Pancreas (tissue), 10 donors: ENCODE measurements at regions not wholly inside any gene's neighbourhood (a gene's known extent, or its start where the extent isn't known, plus 50 kb on each side); places are given as distances from the start of the nearest gene placed in this dataset.

Experiments used
- ATAC-seq, 4 donors: fragments of 200-7000 bp; cut with Tn5 transposase; one replicate each; pipeline versions ENCODE4 v1.8.0 to v1.9.1; 2020; ENCODE audit warnings: mild to moderate bottlenecking in 4 of 4, moderate library complexity in 4 of 4
- DNase-seq, 6 donors: peaks; one replicate each; pipeline ENCODE4 v3.0.0-alpha.2; 2020
- FAIRE-seq: peaks from 2 replicates; lab custom pipeline; 2012; peaks lifted over from hg19 to GRCh38; lab: Jason Lieb, UNC
- H3K27ac ChIP-seq, 4 donors: fragments of 200-600 bp; sonication (generic); 1 replicate in 3 of 4; 2 replicates in 1 of 4; pipeline versions ENCODE4 v1.5.0 to v1.8.0; 2020
- H3K27me3 ChIP-seq, 4 donors: fragments of 200-600 bp; one replicate each; pipeline ENCODE4 v1.8.0; 2021
- H3K36me3 ChIP-seq, 3 donors: fragments of 200-600 bp; sonication (generic) in 1 of 3; one replicate each; pipeline versions ENCODE4 v1.5.0 to v1.8.0; 2020 to 2021
- H3K4me1 ChIP-seq, 3 donors: fragments of 200-600 bp; one replicate each; pipeline ENCODE4 v1.8.0; 2021
- H3K4me3 ChIP-seq, 4 donors: fragments of 200-600 bp; sonication (generic) in 2 of 4; one replicate each; pipeline versions ENCODE4 v1.5.0 to v1.8.0; 2020 to 2021
- H3K9me3 ChIP-seq, 4 donors: fragments of 200-600 bp; one replicate each; pipeline ENCODE4 v1.8.0; 2021
- WGBS, 2 donors: extraction: QIAGEN DNeasy Blood & Tissue Kit; methylation state at CpG; one replicate each; pipeline ENCODE4 v1.1.7; 2013; 5-methylcytosine and 5-hydroxymethylcytosine counted together
- intact Hi-C, 3 donors: fragments of 100-400 bp; cut with DNase I; formaldehyde crosslinking; loops; one replicate each; pipeline versions ENCODE4 v1.11.1 to v1.14.2; 2022
- TF ChIP-seq, protein P1 (sequence below), 4 donors: fragments of 200-600 bp; sonication (generic) in 3 of 4; IDR thresholded peaks; one replicate each; pipeline versions ENCODE4 v1.5.0 to v1.8.0; 2021; ENCODE audit warnings: antibody characterized with exemption in 4 of 4
- donor health status: healthy with polysubstance abuse.
- donor health status: DM: no; HTN: no; CAD: no; lungs with moderate emphysema.
- donor health status: DM: no; HTN: no; CAD: no.
- donor health status: control.
- donor health status: control.
- donor health status: Bipolar disorder and iron deficiency.
- donor health status: DM: yes; HTN: yes; CAD: no.
- donor health status: DM: no; HTN: no; CAD: no.
- donor health status: DM: no; HTN: no; CAD: no.
- donor health status: DM: yes; HTN: yes; CAD: no.

DNA sequence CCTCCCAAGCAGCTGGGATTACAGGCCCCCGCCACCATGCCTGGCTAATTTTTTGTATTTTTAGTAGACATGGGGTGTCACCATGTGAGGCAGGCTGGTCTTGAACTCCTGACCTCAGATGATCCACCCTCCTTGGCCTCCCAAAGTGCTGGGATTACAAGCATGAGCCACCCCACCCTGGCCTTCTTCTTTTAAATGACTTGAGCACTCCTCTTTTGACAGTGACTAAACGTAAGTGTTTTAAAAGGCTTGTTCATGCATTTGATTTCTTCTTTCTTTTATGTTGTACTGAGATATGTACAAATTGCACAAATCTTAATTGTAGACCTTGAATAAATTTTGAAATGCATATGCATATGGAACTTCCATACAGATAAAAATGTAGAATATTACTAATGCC lies 337.9 kb downstream of the CETN3 start:
- H3K9me3 ChIP-seq: no peaks in the 10 kb centered on the region
- intact Hi-C loops: no loop called here
- no peaks in the 10 kb centered on the region for H3K27me3 ChIP-seq
- FAIRE-seq (no peak), DNase-seq (no peak), ATAC-seq (no peak)
- H3K4me3 ChIP-seq: no peak overlapping the region
- TF ChIP-seq, protein P1, sequence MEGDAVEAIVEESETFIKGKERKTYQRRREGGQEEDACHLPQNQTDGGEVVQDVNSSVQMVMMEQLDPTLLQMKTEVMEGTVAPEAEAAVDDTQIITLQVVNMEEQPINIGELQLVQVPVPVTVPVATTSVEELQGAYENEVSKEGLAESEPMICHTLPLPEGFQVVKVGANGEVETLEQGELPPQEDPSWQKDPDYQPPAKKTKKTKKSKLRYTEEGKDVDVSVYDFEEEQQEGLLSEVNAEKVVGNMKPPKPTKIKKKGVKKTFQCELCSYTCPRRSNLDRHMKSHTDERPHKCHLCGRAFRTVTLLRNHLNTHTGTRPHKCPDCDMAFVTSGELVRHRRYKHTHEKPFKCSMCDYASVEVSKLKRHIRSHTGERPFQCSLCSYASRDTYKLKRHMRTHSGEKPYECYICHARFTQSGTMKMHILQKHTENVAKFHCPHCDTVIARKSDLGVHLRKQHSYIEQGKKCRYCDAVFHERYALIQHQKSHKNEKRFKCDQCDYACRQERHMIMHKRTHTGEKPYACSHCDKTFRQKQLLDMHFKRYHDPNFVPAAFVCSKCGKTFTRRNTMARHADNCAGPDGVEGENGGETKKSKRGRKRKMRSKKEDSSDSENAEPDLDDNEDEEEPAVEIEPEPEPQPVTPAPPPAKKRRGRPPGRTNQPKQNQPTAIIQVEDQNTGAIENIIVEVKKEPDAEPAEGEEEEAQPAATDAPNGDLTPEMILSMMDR (IDR thresholded peaks at IDR 0.05): no peak
- WGBS, 2 donors: 88 to 97% methylated on average over 2 of the region's 2 CpGs
- H3K27ac ChIP-seq: no peak overlapping the region
- H3K4me1 ChIP-seq: no peaks in the 10 kb centered on the region
- no peaks in the 10 kb centered on the region for H3K36me3 ChIP-seq

DNA sequence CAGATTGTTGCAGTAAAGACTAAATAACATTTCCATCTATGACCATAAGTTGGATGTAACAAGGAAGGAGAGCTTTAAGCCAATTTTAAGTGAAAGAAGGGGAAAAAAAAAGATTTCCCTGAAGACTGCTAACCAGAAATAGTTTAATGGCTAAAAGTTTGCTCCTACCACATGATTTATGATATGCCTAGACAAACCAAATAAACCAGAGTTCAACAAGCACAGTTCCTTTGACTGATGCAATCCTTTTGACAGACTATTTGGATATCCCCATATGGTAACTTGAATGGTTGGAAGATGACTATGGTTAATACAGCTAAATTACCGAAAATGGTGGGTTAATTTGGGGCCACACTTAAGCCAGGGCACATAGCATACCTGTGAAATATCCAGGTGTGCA lies 338.5 kb downstream of the CETN3 start:
- ATAC-seq (no peak), DNase-seq (no peak), FAIRE-seq (no peak)
- no peaks in the 10 kb centered on the region for H3K4me1 ChIP-seq
- no peaks in the 10 kb centered on the region for H3K9me3 ChIP-seq
- H3K27ac ChIP-seq: no peak overlapping the region
- H3K36me3 ChIP-seq: no peaks in the 10 kb centered on the region
- TF ChIP-seq, protein P1 (IDR thresholded peaks at IDR 0.05): no peak
- no peaks in the 10 kb centered on the region for H3K27me3 ChIP-seq
- 23 to 37% methylated on average over 1 of the region's 1 CpG for WGBS, 2 donors
- no peak overlapping the region for H3K4me3 ChIP-seq
- intact Hi-C loops: no loop called here

DNA sequence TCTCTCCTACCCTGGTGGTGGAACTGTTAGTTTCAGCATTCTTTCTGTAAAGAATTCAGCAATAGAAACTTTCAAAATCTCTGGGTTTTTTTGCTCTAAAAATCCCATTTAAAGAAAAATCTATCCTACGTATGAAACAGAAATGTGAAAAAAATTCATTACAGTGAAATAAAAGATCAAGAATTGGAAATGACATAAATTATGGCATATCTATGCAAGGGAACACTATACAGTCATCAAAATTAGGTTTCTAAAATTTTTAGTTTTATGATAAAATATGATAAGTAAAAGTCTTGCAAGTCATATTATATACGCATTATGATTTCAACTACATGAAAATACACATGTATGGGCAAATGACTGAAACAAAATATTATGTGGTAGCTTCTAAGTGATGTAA lies 342.6 kb downstream of the CETN3 start:
- Histone ChIP-seq H3K9me3 (no peaks in the 10 kb centered on the region), H3K27ac (no peak overlapping the region), H3K4me1 (no peaks in the 10 kb centered on the region), H3K27me3 (no peaks in the 10 kb centered on the region), H3K36me3 (no peaks in the 10 kb centered on the region), H3K4me3 (no peak overlapping the region)
- 77 to 81% methylated on average over 2 of the region's 2 CpGs for WGBS, 2 donors
- intact Hi-C loops: no loop called here
- DNase-seq (no peak), ATAC-seq (no peak), FAIRE-seq (no peak)
- TF ChIP-seq, protein P1 (IDR thresholded peaks at IDR 0.05): no peak

DNA sequence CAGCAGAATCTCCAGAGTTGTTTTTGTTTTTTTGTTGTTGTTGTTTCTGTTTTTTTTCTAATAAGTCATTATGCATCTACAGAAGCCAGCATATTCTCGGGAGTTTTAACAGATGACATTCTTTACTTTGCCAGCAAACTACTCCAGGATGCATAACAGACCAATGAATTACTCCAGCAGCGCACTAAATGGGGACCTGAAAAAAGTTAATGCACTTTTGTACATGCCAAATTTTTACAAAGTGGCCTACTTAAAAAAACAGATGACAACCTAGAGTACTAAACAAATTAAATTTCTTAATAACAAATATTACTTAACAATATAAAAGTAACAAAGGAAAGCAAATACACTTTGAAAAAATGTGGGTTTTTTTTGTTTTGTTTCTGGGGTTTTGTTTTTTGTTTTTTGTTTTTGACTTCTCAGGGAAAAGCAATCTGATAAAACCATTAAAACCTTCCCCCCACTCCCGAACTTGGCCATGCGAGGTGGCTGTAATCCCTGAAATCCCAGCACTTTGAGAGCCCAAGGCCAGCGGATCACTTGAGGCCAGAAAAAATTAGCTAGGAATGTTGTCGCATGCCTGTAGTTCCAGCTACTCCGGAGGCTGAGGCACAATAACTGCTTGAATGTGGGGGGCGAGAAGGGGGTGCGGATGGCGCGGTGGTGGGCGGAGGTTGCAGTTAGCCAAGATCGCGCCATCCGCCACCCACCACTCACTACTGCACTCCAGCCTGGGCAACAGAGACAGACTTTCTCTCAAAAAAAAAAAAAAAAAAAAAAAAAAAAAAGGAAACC lies 352.4 kb downstream of the CETN3 start:
- DNase-seq (no peak), FAIRE-seq (no peak), ATAC-seq (no peak)
- H3K4me1 ChIP-seq: no peaks in the 10 kb centered on the region
- no peaks in the 10 kb centered on the region for H3K36me3 ChIP-seq
- no peak overlapping the region for H3K27ac ChIP-seq
- no peaks in the 10 kb centered on the region for H3K9me3 ChIP-seq
- TF ChIP-seq, protein P1 (IDR thresholded peaks at IDR 0.05): no peak
- H3K4me3 ChIP-seq: no peak overlapping the region
- 66 to 71% methylated on average over 15 of the region's 15 CpGs for WGBS, 2 donors
- no peaks in the 10 kb centered on the region for H3K27me3 ChIP-seq
- intact Hi-C loops: no loop called here

DNA sequence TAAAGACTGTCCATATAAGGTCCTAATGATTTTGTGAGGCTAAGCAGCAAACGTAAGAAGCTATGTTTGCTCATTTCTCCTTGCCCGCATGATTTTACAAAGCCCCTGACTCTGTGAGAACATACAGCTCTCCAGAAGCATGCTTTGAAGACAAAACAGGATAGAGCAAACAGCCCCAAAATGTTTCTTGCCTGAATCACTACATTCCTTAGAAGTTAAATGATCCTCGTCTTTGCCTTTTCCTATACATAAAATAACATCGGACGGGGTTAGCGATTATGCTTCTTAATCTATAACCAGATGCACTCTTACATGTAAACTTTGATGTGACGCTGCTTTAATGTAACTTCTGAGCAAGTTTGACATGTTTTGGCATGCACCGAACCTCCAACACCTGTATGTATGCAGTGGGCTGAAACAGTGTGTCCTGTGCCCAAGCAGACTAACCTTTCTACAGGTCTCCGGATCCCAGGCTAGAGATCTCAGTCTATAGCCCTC lies 353.7 kb downstream of the CETN3 start:
- no peak for FAIRE-seq
- TF ChIP-seq, protein P1 (IDR thresholded peaks at IDR 0.05): no peak

More for the DNA sequence above, 353.7 kb downstream of the CETN3 start:
- Histone ChIP-seq H3K36me3 (no peaks in the 10 kb centered on the region), H3K4me1 (no peaks in the 10 kb centered on the region), H3K27ac (no peak overlapping the region), H3K27me3 (no peaks in the 10 kb centered on the region), H3K9me3 (no peaks in the 10 kb centered on the region), H3K4me3 (no peak overlapping the region)
- intact Hi-C loops: no loop called here
- DNase-seq (no peak), ATAC-seq (no peak)
- WGBS, 2 donors: 43 to 47% methylated on average over 9 of the region's 9 CpGs
